BE2C (cell line): ENCODE measurements at regions not wholly inside any gene's neighbourhood (a gene's known extent, or its start where the extent isn't known, plus 50 kb on each side); places are given as distances from the start of the nearest gene placed in this dataset.

Experiments used
- DNase-seq: peaks from one replicate; pipeline ENCODE4 v3.0.0-alpha.2; 2020
- H3K27me3 ChIP-seq: fragments of 250-450 bp; sonication (Bioruptor Pico); 2 replicates; pipeline ENCODE4 v1.5.1; 2020; ENCODE audit warnings: mild to moderate bottlenecking
- H3K36me3 ChIP-seq: fragments of 250-450 bp; sonication (Bioruptor Pico); 2 replicates; pipeline ENCODE4 v1.5.1; 2020; ENCODE audit warnings: mild to moderate bottlenecking
- H3K4me1 ChIP-seq: fragments of 250-450 bp; sonication (Bioruptor Pico); 2 replicates; pipeline ENCODE4 v1.5.1; 2020
- H3K4me3 ChIP-seq: 2 replicates; pipeline ENCODE4 v1.5.1; 2011; ENCODE audit warnings: low read depth, low read length
- H3K9me3 ChIP-seq: fragments of 250-450 bp; sonication (Bioruptor Pico); 2 replicates; pipeline ENCODE4 v1.5.1; 2020
- CTCF ChIP-seq: IDR thresholded peaks from 2 replicates; pipeline ENCODE4 v1.5.1; 2012; ENCODE audit warnings: mild to moderate bottlenecking, low read depth, low read length

DNA sequence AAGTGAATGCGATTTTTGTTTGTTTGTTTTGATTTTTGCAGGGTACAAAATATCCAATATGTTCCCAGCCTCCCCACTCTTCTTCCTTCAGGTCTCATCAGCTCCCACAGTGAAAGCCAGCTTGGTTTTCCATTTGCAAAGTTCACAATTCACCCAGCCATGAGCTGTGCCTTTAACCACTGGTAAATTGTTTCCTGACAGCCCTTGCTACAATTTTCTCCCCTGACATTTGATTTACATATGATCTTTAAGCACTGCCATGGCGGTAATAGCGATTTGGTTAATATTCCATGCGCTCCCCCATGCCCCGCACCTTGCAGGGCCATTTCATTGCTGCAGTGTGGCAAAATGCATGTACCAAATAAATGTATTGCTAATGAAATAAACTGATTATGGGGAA lies 385.9 kb downstream of the MIAT start:
- no peak for TF ChIP-seq CTCF
- H3K36me3 ChIP-seq, result no peaks in the 10 kb centered on the region
- DNase-seq, result no peak
- no peaks in the 10 kb centered on the region for H3K27me3 ChIP-seq
- H3K4me3 ChIP-seq, result no peak overlapping the region
- H3K9me3 ChIP-seq, result peaks cover 3% of the 10 kb centered on the region; the same call in 1 of the 2 replicates
- 0 out of 2 replicates have a peak, but pooled peaks cover 5% of the 10 kb centered on the region for H3K4me1 ChIP-seq

- 0 out of 2 replicates have a peak, but pooled peaks cover 5% of the 10 kb centered on the region for H3K4me1 ChIP-seq
- H3K27me3 ChIP-seq, result no peaks in the 10 kb centered on the region
- no peak overlapping the region for H3K4me3 ChIP-seq
- H3K9me3 ChIP-seq, result peaks cover 3% of the 10 kb centered on the region; the same call in 1 of the 2 replicates
- no peak for DNase-seq
- TF ChIP-seq CTCF, result no peak
- H3K36me3 ChIP-seq, result no peaks in the 10 kb centered on the region
These were observed 387.9 kb downstream of the MIAT start for GRCh38 chr22:27045103-27045947.

GRCh38 chr22:27046086-27046485 lies 388.7 kb downstream of the MIAT start:
- Histone ChIP-seq H3K4me3 (no peak overlapping the region), H3K27me3 (no peaks in the 10 kb centered on the region), H3K4me1 (0 out of 2 replicates have a peak, but pooled peaks cover 5% of the 10 kb centered on the region), H3K36me3 (no peaks in the 10 kb centered on the region), H3K9me3 (peaks cover 3% of the 10 kb centered on the region; the same call in 1 of the 2 replicates)
- DNase-seq, result no peak
- no peak for TF ChIP-seq CTCF

- DNase-seq, result no peak
- no peaks in the 10 kb centered on the region for H3K27me3 ChIP-seq
- no peaks in the 10 kb centered on the region for H3K36me3 ChIP-seq
- peaks cover 3% of the 10 kb centered on the region; the same call in 1 of the 2 replicates for H3K9me3 ChIP-seq
- no peak overlapping the region for H3K4me3 ChIP-seq
- TF ChIP-seq CTCF, result no peak
- 0 out of 2 replicates have a peak, but pooled peaks cover 5% of the 10 kb centered on the region for H3K4me1 ChIP-seq
These were observed 389.2 kb downstream of the MIAT start for GRCh38 chr22:27046603-27047002.

DNA sequence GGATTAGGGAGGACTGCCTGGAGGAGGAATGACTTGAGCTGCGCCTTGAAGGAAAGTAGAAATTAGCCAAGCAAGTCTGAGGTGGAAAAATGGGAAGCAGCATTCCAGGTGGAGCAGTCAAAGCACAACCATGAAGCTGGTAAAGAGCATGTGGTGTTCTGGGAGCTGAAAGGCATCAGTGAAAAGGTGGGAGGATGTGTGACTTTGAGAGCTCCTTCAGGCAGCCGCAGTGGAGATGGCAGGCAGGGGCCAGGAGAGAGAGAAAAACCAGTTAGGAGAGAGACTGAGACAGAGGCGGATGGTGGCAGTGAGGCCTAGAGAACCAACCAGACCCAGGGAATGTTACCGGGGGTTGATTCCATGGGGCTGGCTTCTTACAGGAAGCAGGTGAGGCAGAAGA lies 393.4 kb downstream of the MIAT start:
- H3K27me3 ChIP-seq, result no peaks in the 10 kb centered on the region

More for the DNA sequence above, 393.4 kb downstream of the MIAT start:
- Histone ChIP-seq H3K4me3 (no peak overlapping the region), H3K36me3 (no peaks in the 10 kb centered on the region), H3K4me1 (0 out of 2 replicates have a peak, but pooled peaks cover 3% of the 10 kb centered on the region), H3K9me3 (peaks cover 3% of the 10 kb centered on the region; the same call in 1 of the 2 replicates)
- DNase-seq, result no peak
- TF ChIP-seq CTCF, result no peak
